ENCODE measurements at regions not wholly inside any gene's neighbourhood (a gene's known extent, or its start where the extent isn't known, plus 50 kb on each side); places are given as distances from the start of the nearest gene placed in this dataset.

GRCh38 chr3:27584874-27585273, 100.7 kb upstream of the SLC4A7 start:
- Histone ChIP-seq H3K9me3 (no peaks in the 10 kb centered on the region), H3K27me3 (no peaks in the 10 kb centered on the region), H3K4me3 (no peak overlapping the region), H3K27ac (no peak overlapping the region), H3K36me3 (no peaks in the 10 kb centered on the region), H3K4me1 (peaks cover 0 to 8% (median under 1%) of the 10 kb centered on the region in 4 donors)
- no peak for TF ChIP-seq POLR2A (IDR thresholded peaks at IDR 0.05)
- no peak for TF ChIP-seq POLR2AphosphoS5 (IDR thresholded peaks at IDR 0.05)
- TF ChIP-seq EP300 (IDR thresholded peaks at IDR 0.05; ENCODE audit: low read depth) = no peak
- TF ChIP-seq CTCF (IDR thresholded peaks at IDR 0.05) = no peak
- intact Hi-C loops (cut with DNase I; ENCODE audit: low total_unique reads) (no loop called here), in situ Hi-C loops (cut with MboI; ENCODE audit: low pct_ligation_motif_present in 1 of 4, low pct_unique_long_range_greater_than_20kb in 1 of 4, low sequenced_read_pairs in 3 of 4) (no loop called here)
- WGBS, 2 donors (ENCODE audit: low coverage in 1 of 2) = 29 to 37% methylated on average over 2 of the region's 2 CpGs
- DNase-seq = no peak

GRCh38 chr3:27581852-27582251, 97.7 kb upstream of the SLC4A7 start:
- Histone ChIP-seq H3K27ac (no peak overlapping the region), H3K4me3 (no peak overlapping the region), H3K36me3 (no peaks in the 10 kb centered on the region), H3K9me3 (no peaks in the 10 kb centered on the region), H3K4me1 (peaks cover 0 to 10% (median 0%) of the 10 kb centered on the region in 4 donors), H3K27me3 (no peaks in the 10 kb centered on the region)
- no peak for TF ChIP-seq EP300 (IDR thresholded peaks at IDR 0.05; ENCODE audit: low read depth)
- intact Hi-C loops (cut with DNase I; ENCODE audit: low total_unique reads) (no loop called here), in situ Hi-C loops (cut with MboI; ENCODE audit: low pct_ligation_motif_present in 1 of 4, low pct_unique_long_range_greater_than_20kb in 1 of 4, low sequenced_read_pairs in 3 of 4) (no loop called here)
- no peak for DNase-seq
- 43 to 68% methylated on average over 1 to 3 of the region's 3 CpGs for WGBS, 2 donors (ENCODE audit: low coverage in 1 of 2)

GRCh38 chr3:27578032-27578431, 93.8 kb upstream of the SLC4A7 start:
- DNase-seq = no peak
- Histone ChIP-seq H3K4me1 (peaks cover 0 to 6% (median 0%) of the 10 kb centered on the region in 4 donors), H3K36me3 (no peaks in the 10 kb centered on the region), H3K9me3 (no peaks in the 10 kb centered on the region), H3K27ac (no peak overlapping the region), H3K27me3 (no peaks in the 10 kb centered on the region), H3K4me3 (no peak overlapping the region)
- in situ Hi-C loops (cut with MboI; ENCODE audit: low pct_ligation_motif_present in 1 of 4, low pct_unique_long_range_greater_than_20kb in 1 of 4, low sequenced_read_pairs in 3 of 4) = no loop called here
- intact Hi-C loops (cut with DNase I; ENCODE audit: low total_unique reads) = no loop called here
- WGBS, 2 donors (ENCODE audit: low coverage in 1 of 2) = 98 to 100% methylated on average over 1 of the region's 1 CpG
- no peak for TF ChIP-seq POLR2AphosphoS5 (IDR thresholded peaks at IDR 0.05)
- TF ChIP-seq POLR2A (IDR thresholded peaks at IDR 0.05) = no peak
- no peak for TF ChIP-seq EP300 (IDR thresholded peaks at IDR 0.05; ENCODE audit: low read depth)
- no peak for TF ChIP-seq CTCF (IDR thresholded peaks at IDR 0.05)

- H3K4me3 ChIP-seq = no peak overlapping the region
- H3K27ac ChIP-seq = no peak overlapping the region
- no peaks in the 10 kb centered on the region for H3K27me3 ChIP-seq
- H3K4me1 ChIP-seq = peaks cover 0 to 6% (median 0%) of the 10 kb centered on the region in 4 donors
- no peaks in the 10 kb centered on the region for H3K9me3 ChIP-seq
- intact Hi-C loops (cut with DNase I; ENCODE audit: low total_unique reads) = no loop called here
- DNase-seq = no peak
- in situ Hi-C loops (cut with MboI; ENCODE audit: low pct_ligation_motif_present in 1 of 4, low pct_unique_long_range_greater_than_20kb in 1 of 4, low sequenced_read_pairs in 3 of 4) = no loop called here
- 82 to 96% methylated on average over 5 of the region's 5 CpGs for WGBS, 2 donors (ENCODE audit: low coverage in 1 of 2)
- TF ChIP-seq CTCF (IDR thresholded peaks at IDR 0.05) = no peak
- TF ChIP-seq POLR2AphosphoS5 (IDR thresholded peaks at IDR 0.05) = no peak
- TF ChIP-seq POLR2A (IDR thresholded peaks at IDR 0.05) = no peak
- no peak for TF ChIP-seq EP300 (IDR thresholded peaks at IDR 0.05; ENCODE audit: low read depth)
- no peaks in the 10 kb centered on the region for H3K36me3 ChIP-seq
These were observed 93.3 kb upstream of the SLC4A7 start for GRCh38 chr3:27577504-27577903.

- Histone ChIP-seq H3K27me3 (no peaks in the 10 kb centered on the region), H3K36me3 (no peaks in the 10 kb centered on the region), H3K27ac (no peak overlapping the region), H3K4me1 (peaks cover 0 to 6% (median 0%) of the 10 kb centered on the region in 4 donors), H3K4me3 (no peak overlapping the region), H3K9me3 (no peaks in the 10 kb centered on the region)
- DNase-seq = no peak
- in situ Hi-C loops (cut with MboI; ENCODE audit: low pct_ligation_motif_present in 1 of 4, low pct_unique_long_range_greater_than_20kb in 1 of 4, low sequenced_read_pairs in 3 of 4) = no loop called here
- 91 to 96% methylated on average over 3 of the region's 3 CpGs for WGBS, 2 donors (ENCODE audit: low coverage in 1 of 2)
- TF ChIP-seq EP300 (IDR thresholded peaks at IDR 0.05; ENCODE audit: low read depth) = no peak
- TF ChIP-seq POLR2AphosphoS5 (IDR thresholded peaks at IDR 0.05) = no peak
- TF ChIP-seq POLR2A (IDR thresholded peaks at IDR 0.05) = no peak
- TF ChIP-seq CTCF (IDR thresholded peaks at IDR 0.05) = no peak
- intact Hi-C loops (cut with DNase I; ENCODE audit: low total_unique reads) = no loop called here
These were observed 92.0 kb upstream of the SLC4A7 start for GRCh38 chr3:27576171-27576570.

All from transverse colon (tissue), 4 donors.